GM06990 (cell line): ENCODE measurements at regions not wholly inside any gene's neighbourhood (a gene's known extent, or its start where the extent isn't known, plus 50 kb on each side); places are given as distances from the start of the nearest gene placed in this dataset.

Source experiments
- DNase-seq: peaks from one replicate; pipeline ENCODE4 v3.0.0-alpha.2; 2011; ENCODE audit not compliant: insufficient read length; ENCODE audit errors: extremely low read depth
- H3K27me3 ChIP-seq: replicated peaks from 2 replicates; pipeline ENCODE4 v1.6.0; 2011; ENCODE audit warnings: low read length; ENCODE audit not compliant: control insufficient read depth, insufficient read depth
- H3K36me3 ChIP-seq: 2 replicates; pipeline ENCODE4 v1.5.1; 2011; ENCODE audit warnings: low read length; ENCODE audit not compliant: control insufficient read depth, insufficient read depth
- H3K4me3 ChIP-seq: replicated peaks from 2 replicates; pipeline ENCODE4 v1.5.1; 2011; ENCODE audit warnings: low read depth, mild to moderate bottlenecking, control low read depth, low read length
- TF ChIP-seq, protein P1 (sequence below): IDR thresholded peaks from 2 replicates; pipeline ENCODE4 v1.5.1; 2011; ENCODE audit warnings: low read length, control low read depth, mild to moderate bottlenecking, inconsistent platforms; ENCODE audit not compliant: insufficient read depth, poor library complexity, severe bottlenecking

DNA sequence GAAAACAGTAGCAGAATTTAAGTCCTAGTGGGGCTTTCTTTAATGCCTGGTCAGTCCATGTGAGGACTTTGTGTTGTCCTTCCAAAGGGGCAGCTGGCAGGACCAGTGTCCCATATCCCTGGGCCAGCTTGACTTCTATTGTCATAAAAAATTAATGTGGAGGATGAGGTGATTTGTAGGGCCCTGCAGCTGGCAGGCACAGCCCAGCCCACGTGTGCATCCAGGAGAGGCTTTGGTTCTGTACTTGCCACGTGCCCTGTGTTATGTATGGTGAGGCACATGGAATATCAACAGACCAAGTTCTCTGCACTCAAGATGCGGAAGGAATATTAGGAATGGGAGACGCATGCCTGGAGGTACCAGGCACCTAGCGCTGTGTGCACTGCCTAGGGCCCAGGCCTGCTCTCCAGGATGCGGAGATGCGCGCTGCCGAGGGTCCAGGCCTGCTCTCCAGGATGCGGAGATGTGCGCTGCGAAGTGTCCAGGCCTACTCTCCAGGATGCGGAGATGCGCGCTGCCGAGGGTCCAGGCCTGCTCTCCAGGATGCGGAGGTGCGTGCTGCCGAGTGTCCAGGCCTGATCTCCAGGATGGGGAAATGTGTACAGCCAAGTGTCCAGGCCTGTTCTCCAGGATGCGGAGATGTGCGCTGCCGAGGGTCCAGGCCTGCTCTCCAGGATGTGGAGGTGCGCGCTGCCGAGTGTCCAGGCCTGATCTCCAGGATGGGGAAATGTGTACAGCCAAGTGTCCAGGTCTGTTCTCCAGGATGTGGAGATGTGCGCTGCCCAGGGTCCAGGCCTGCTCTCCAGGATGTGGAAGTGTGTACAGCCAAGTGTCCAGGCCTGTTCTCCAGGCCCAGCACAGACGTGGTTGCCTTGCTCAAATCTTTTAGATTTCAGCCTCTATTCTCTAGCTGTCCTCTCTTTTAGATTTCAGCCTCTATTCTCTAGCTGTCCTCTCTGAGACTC lies 183.3 kb upstream of the ROPN1 start:
- no peak overlapping the region for H3K4me3 ChIP-seq
- TF ChIP-seq, protein P1, sequence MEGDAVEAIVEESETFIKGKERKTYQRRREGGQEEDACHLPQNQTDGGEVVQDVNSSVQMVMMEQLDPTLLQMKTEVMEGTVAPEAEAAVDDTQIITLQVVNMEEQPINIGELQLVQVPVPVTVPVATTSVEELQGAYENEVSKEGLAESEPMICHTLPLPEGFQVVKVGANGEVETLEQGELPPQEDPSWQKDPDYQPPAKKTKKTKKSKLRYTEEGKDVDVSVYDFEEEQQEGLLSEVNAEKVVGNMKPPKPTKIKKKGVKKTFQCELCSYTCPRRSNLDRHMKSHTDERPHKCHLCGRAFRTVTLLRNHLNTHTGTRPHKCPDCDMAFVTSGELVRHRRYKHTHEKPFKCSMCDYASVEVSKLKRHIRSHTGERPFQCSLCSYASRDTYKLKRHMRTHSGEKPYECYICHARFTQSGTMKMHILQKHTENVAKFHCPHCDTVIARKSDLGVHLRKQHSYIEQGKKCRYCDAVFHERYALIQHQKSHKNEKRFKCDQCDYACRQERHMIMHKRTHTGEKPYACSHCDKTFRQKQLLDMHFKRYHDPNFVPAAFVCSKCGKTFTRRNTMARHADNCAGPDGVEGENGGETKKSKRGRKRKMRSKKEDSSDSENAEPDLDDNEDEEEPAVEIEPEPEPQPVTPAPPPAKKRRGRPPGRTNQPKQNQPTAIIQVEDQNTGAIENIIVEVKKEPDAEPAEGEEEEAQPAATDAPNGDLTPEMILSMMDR, result no peak
- no peak for DNase-seq
- H3K36me3 ChIP-seq, result no peaks in the 10 kb centered on the region
- no peaks in the 10 kb centered on the region for H3K27me3 ChIP-seq

DNA sequence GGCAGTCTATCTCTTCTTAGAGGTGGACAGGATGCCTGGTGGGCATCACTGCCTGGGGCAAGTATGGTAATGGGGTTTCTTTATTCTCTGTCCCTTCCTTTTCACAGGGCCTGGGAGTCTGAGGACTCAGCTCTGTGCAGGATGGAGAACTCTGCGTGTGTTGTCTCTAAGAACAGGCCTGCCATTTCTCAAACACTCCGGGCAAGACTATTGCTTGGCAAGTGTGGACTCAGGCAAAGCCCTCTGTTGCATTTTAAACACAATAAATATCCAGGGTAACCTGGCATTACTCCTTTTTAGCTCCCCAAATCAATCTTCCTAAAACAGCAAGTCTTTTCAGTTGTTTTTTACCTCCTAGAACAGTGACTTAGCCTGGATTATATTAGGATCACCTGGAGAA lies 185.1 kb upstream of the ROPN1 start:
- Histone ChIP-seq H3K27me3 (no peaks in the 10 kb centered on the region), H3K36me3 (no peaks in the 10 kb centered on the region), H3K4me3 (no peak overlapping the region)
- TF ChIP-seq, protein P1, result no peak
- no peak for DNase-seq

DNA sequence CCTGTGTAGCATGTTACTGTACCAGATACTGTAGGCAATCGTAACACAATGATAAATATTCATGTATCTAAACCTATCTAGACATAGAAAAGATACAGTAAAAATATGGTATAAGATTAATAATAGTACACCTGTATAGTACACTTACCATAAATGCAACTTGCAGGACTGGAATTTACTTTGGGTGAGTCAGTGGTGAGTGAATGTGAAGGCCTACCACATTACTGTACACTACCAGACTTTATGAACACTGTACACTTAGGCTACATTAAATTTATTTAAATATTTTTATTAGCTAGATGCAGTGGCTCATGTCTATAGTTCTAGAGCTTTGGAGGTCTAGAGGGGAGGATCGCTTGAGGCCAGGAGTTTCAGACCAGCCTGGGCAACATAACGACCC lies 186.6 kb upstream of the ROPN1 start:
- H3K27me3 ChIP-seq, result no peaks in the 10 kb centered on the region
- no peak for DNase-seq
- TF ChIP-seq, protein P1, result no peak
- no peak overlapping the region for H3K4me3 ChIP-seq
- no peaks in the 10 kb centered on the region for H3K36me3 ChIP-seq

DNA sequence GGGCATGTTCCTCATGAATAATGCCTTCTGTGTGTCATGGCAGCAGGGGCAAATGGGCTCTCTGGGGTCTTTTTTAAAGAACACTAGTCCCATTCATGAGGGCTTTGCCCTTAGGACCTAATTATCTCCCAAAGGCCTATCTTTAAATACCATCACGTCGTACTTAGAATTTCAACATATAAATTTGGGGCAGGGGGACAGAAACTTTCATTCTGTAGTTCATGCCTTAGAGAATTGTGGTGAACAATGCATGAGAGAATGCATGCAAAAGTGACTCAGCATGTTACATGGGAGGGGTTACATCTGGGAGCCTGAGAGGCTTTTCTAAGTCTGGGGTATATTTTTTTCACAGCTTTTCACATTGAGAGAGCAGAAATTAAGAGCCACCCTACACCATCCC lies 208.5 kb upstream of the ROPN1 start:
- no peaks in the 10 kb centered on the region for H3K36me3 ChIP-seq
- DNase-seq, result no peak

DNA sequence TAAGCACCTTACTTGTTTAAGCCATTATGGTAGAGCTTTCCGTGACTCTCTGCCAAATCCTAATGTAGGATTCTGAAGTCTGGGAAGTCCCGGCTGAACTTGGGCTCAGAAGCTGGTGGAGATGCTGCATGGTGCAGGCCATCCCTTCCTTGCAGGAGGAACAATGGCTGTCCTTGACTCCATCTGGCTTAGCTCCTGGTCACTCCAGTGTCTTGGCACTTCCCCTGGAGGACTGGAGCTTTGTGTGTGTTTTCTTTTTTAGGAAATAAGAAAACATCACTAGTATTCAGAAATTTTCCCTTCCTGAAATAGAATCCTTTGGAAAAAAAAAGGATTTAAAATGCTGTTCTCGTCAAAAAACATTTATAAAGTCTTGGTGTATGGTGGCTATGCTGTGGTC lies 209.3 kb upstream of the ROPN1 start:
- TF ChIP-seq, protein P1, result no peak
- no peaks in the 10 kb centered on the region for H3K36me3 ChIP-seq
- H3K27me3 ChIP-seq, result no peaks in the 10 kb centered on the region; the same call in none of the 2 replicates
- H3K4me3 ChIP-seq, result no peak overlapping the region
- no peak for DNase-seq

More for the DNA sequence above, 208.5 kb upstream of the ROPN1 start:
- no peak overlapping the region for H3K4me3 ChIP-seq
- TF ChIP-seq, protein P1, result no peak
- no peaks in the 10 kb centered on the region; the same call in none of the 2 replicates for H3K27me3 ChIP-seq
